Thyroid gland (tissue), 4 donors: ENCODE measurements at regions not wholly inside any gene's neighbourhood (a gene's known extent, or its start where the extent isn't known, plus 50 kb on each side); places are given as distances from the start of the nearest gene placed in this dataset.

ENCODE experiments used
- CTCF ChIP-seq, 6 experiments: fragments of 200-600 bp in 3 of 6; fragments of 450-650 bp in 3 of 6; sonication (generic) in 3 of 6; IDR thresholded peaks; one replicate each; pipeline ENCODE4 v1.5.1; 2016 to 2019; ENCODE audit warnings: antibody characterized with exemption in 6 of 6, mild to moderate bottlenecking in 2 of 6, inconsistent platforms in 1 of 6, moderate library complexity in 1 of 6
- POLR2A ChIP-seq, 2 donors: fragments of 450-650 bp; IDR thresholded peaks; one replicate each; pipeline ENCODE4 v1.6.1; 2017; ENCODE audit warnings: antibody characterized with exemption in 2 of 2, mild to moderate bottlenecking in 2 of 2, moderate library complexity in 1 of 2

- TF ChIP-seq CTCF (IDR thresholded peaks at IDR 0.05) (no peak), POLR2A (IDR thresholded peaks at IDR 0.05) (no peak)
Observed at GRCh38 chr13:59546178-59546577, 617.5 kb downstream of the DIAPH3 start.
